ENCODE measurements at regions not wholly inside any gene's neighbourhood (a gene's known extent, or its start where the extent isn't known, plus 50 kb on each side); places are given as distances from the start of the nearest gene placed in this dataset.

DNA sequence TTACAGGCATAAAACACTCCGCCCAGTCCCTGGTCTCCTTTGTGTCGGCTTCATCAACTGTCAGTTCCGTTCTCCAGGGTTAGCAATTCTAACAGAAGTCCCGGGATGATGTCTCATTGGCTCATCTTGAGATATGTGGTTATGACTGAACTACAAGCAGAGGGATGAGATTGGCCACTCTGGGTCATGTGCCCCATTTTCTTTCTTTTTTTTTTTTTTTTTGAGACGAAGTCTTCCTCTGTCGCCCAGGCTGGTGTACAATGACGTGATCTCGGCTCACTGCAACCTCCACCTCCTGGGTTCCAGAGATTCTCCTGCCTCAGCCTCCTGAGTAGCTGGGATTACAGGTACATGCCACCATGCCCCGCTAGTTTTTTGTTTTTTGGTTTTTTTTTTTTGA, 95.4 kb upstream of the MRI1 start:
- peaks cover 3% of the 10 kb centered on the region for H3F3A ChIP-seq (replicated peaks; ENCODE audit: insufficient read depth)
- H3K27ac ChIP-seq (ENCODE audit: low read depth in 2 of 2, low read length in 1 of 2), result no peak overlapping the region
- H3K36me3 ChIP-seq (replicated peaks in 1 of 2; ENCODE audit: control insufficient read depth in 1 of 2, insufficient read depth in 2 of 2, low read length in 1 of 2), result no peaks in the 10 kb centered on the region
- no peaks in the 10 kb centered on the region for H3K9me3 ChIP-seq
- no peak overlapping the region for H2AFZ ChIP-seq (ENCODE audit: low read depth)
- no peak overlapping the region for H3K4me2 ChIP-seq
- no peak overlapping the region for H3K9ac ChIP-seq
- no peak for DNase-seq
- H3K4me3 ChIP-seq (ENCODE audit: low read depth in 2 of 2, low read length in 1 of 2), result no peak overlapping the region
- no peaks in the 10 kb centered on the region for H3K4me1 ChIP-seq (ENCODE audit: control insufficient read depth in 1 of 2, insufficient read depth in 2 of 2, low read depth in 1 of 2, low read length in 1 of 2)
- peaks cover 2% of the 10 kb centered on the region; the same call in 1 of the 2 replicates for H3K27me3 ChIP-seq (ENCODE audit: insufficient read depth)
- ChIA-PET CTCF (no interaction called here), POLR2A (no interaction called here)
- TF ChIP-seq EZH2phosphoT487 (IDR thresholded peaks at IDR 0.05; ENCODE audit: borderline replicate concordance, low read depth) (no peak), RXRA (IDR thresholded peaks at IDR 0.05; ENCODE audit: borderline replicate concordance, low read depth) (no peak), EP300 (IDR thresholded peaks at IDR 0.05; ENCODE audit: borderline replicate concordance in 1 of 2, low read depth in 1 of 2, low read length in 1 of 2) (no peak), TEAD4 (IDR thresholded peaks at IDR 0.05; ENCODE audit: borderline replicate concordance, insufficient read depth) (no peak), GATA2 (CRISPR knock-in tag; IDR thresholded peaks at IDR 0.05) (no peak)
- TF ChIP-seq, protein P1, sequence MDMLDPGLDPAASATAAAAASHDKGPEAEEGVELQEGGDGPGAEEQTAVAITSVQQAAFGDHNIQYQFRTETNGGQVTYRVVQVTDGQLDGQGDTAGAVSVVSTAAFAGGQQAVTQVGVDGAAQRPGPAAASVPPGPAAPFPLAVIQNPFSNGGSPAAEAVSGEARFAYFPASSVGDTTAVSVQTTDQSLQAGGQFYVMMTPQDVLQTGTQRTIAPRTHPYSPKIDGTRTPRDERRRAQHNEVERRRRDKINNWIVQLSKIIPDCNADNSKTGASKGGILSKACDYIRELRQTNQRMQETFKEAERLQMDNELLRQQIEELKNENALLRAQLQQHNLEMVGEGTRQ (IDR thresholded peaks at IDR 0.05; ENCODE audit: borderline replicate concordance, low read depth, low read length), result no peak
- TF ChIP-seq, protein P2, sequence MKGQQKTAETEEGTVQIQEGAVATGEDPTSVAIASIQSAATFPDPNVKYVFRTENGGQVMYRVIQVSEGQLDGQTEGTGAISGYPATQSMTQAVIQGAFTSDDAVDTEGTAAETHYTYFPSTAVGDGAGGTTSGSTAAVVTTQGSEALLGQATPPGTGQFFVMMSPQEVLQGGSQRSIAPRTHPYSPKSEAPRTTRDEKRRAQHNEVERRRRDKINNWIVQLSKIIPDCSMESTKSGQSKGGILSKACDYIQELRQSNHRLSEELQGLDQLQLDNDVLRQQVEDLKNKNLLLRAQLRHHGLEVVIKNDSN (IDR thresholded peaks at IDR 0.05; ENCODE audit: borderline replicate concordance, low read depth), result peak; percentile 73; the same call in 1 of the 2 replicates
- no peaks in the 10 kb centered on the region for H3K9me2 ChIP-seq
- no peaks in the 10 kb centered on the region for H4K20me1 ChIP-seq (ENCODE audit: insufficient read depth)
- WGBS (ENCODE audit: low lambda C conversion rate), result 23% methylated on average over 9 of the region's 9 CpGs
- H3K79me2 ChIP-seq (ENCODE audit: insufficient read depth), result no peaks in the 10 kb centered on the region

DNA sequence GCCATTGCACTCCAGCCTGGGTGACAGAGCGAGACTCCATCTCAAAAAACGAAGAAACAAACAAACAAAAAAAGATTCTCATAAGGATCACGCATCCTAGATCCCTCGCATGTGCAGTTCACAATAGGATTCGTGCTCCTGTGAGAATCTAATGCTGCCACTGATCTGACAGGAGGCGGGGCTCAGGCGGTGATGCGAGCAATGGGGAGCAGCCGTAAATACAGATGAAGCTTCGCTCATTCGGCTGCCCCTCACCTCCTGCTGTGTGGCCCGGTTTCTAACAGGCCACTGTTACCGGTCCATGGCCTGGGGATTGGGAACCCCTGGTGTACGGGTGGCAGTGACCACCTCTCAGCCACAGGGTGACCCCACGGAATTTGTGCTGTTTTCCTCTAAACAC, 98.2 kb upstream of the MRI1 start:
- Histone ChIP-seq H3K4me3 (ENCODE audit: low read depth in 2 of 2, low read length in 1 of 2) (no peak overlapping the region), H3K4me1 (ENCODE audit: control insufficient read depth in 1 of 2, insufficient read depth in 2 of 2, low read depth in 1 of 2, low read length in 1 of 2) (no peaks in the 10 kb centered on the region), H2AFZ (ENCODE audit: low read depth) (no peak overlapping the region), H3F3A (replicated peaks; ENCODE audit: insufficient read depth) (peaks cover 3% of the 10 kb centered on the region), H3K36me3 (replicated peaks in 1 of 2; ENCODE audit: control insufficient read depth in 1 of 2, insufficient read depth in 2 of 2, low read length in 1 of 2) (no peaks in the 10 kb centered on the region), H3K27ac (ENCODE audit: low read depth in 2 of 2, low read length in 1 of 2) (no peak overlapping the region), H3K27me3 (ENCODE audit: insufficient read depth) (peaks cover 7% of the 10 kb centered on the region; the same call in 1 of the 2 replicates), H3K9me2 (no peaks in the 10 kb centered on the region), H3K9ac (no peak overlapping the region), H3K4me2 (no peak overlapping the region), H3K9me3 (no peaks in the 10 kb centered on the region), H4K20me1 (ENCODE audit: insufficient read depth) (no peaks in the 10 kb centered on the region), H3K79me2 (ENCODE audit: insufficient read depth) (no peaks in the 10 kb centered on the region)
- no peak for DNase-seq
- 36% methylated on average over 10 of the region's 15 CpGs for WGBS (ENCODE audit: low lambda C conversion rate)
- POLR2A ChIA-PET, result no interaction called here
- CTCF ChIA-PET, result no interaction called here
- TF ChIP-seq NFIC (IDR thresholded peaks at IDR 0.05; ENCODE audit: borderline replicate concordance) (no peak), RAD21 (IDR thresholded peaks at IDR 0.05; ENCODE audit: low read length) (no peak), CHD2 (IDR thresholded peaks at IDR 0.05; ENCODE audit: low read length, partially characterized antibody) (no peak), NRF1 (IDR thresholded peaks at IDR 0.05; ENCODE audit: low read depth, low read length) (no peak), RFX5 (IDR thresholded peaks at IDR 0.05; ENCODE audit: low read length) (no peak)
- TF ChIP-seq, protein P3, sequence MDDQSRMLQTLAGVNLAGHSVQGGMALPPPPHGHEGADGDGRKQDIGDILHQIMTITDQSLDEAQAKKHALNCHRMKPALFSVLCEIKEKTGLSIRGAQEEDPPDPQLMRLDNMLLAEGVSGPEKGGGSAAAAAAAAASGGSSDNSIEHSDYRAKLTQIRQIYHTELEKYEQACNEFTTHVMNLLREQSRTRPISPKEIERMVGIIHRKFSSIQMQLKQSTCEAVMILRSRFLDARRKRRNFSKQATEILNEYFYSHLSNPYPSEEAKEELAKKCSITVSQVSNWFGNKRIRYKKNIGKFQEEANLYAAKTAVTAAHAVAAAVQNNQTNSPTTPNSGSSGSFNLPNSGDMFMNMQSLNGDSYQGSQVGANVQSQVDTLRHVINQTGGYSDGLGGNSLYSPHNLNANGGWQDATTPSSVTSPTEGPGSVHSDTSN (IDR thresholded peaks at IDR 0.05), result no peak

Data from SK-N-SH (cell line).